ENCODE measurements at regions not wholly inside any gene's neighbourhood (a gene's known extent, or its start where the extent isn't known, plus 50 kb on each side); places are given as distances from the start of the nearest gene placed in this dataset.

- no peak for DNase-seq (ENCODE audit: low read depth in 1 of 2, low spot score in 1 of 2)
- in situ Hi-C loops (cut with HindIII; ENCODE audit: low pct_unique_long_range_greater_than_20kb, low sequenced_read_pairs) = no loop called here
- no peak for TF ChIP-seq JUND (IDR thresholded peaks at IDR 0.05; ENCODE audit: low read depth)
Observed at GRCh38 chr5:12743582-12743981, 839.3 kb upstream of the CTNND2 start.

- in situ Hi-C loops (cut with HindIII; ENCODE audit: low pct_unique_long_range_greater_than_20kb, low sequenced_read_pairs) = no loop called here
- DNase-seq (ENCODE audit: low read depth in 1 of 2, low spot score in 1 of 2) = no peak
- TF ChIP-seq JUND (IDR thresholded peaks at IDR 0.05; ENCODE audit: low read depth) = no peak
Observed at GRCh38 chr5:12730354-12730753, 826.1 kb upstream of the CTNND2 start.

- no peak for TF ChIP-seq JUND (IDR thresholded peaks at IDR 0.05; ENCODE audit: low read depth)
- no peak for DNase-seq (ENCODE audit: low read depth in 1 of 2, low spot score in 1 of 2)
- in situ Hi-C loops (cut with HindIII; ENCODE audit: low pct_unique_long_range_greater_than_20kb, low sequenced_read_pairs) = no loop called here
Observed at GRCh38 chr5:12716664-12717063, 812.4 kb upstream of the CTNND2 start.

GRCh38 chr5:12707560-12707959 lies 803.3 kb upstream of the CTNND2 start:
- in situ Hi-C loops (cut with HindIII; ENCODE audit: low pct_unique_long_range_greater_than_20kb, low sequenced_read_pairs) = no loop called here

GRCh38 chr5:12704955-12705354 lies 800.7 kb upstream of the CTNND2 start:
- no peak for DNase-seq (ENCODE audit: low read depth in 1 of 2, low spot score in 1 of 2)
- in situ Hi-C loops (cut with HindIII; ENCODE audit: low pct_unique_long_range_greater_than_20kb, low sequenced_read_pairs) = no loop called here
- no peak for TF ChIP-seq JUND (IDR thresholded peaks at IDR 0.05; ENCODE audit: low read depth)

More at GRCh38 chr5:12707560-12707959, 803.3 kb upstream of the CTNND2 start:
- no peak for DNase-seq (ENCODE audit: low read depth in 1 of 2, low spot score in 1 of 2)
- TF ChIP-seq JUND (IDR thresholded peaks at IDR 0.05; ENCODE audit: low read depth) = no peak

- DNase-seq (ENCODE audit: low read depth in 1 of 2, low spot score in 1 of 2) = no peak
- TF ChIP-seq JUND (IDR thresholded peaks at IDR 0.05; ENCODE audit: low read depth) = no peak
- in situ Hi-C loops (cut with HindIII; ENCODE audit: low pct_unique_long_range_greater_than_20kb, low sequenced_read_pairs) = no loop called here
Observed at GRCh38 chr5:12703254-12703653, 799.0 kb upstream of the CTNND2 start.

GRCh38 chr5:12695651-12696050 lies 791.4 kb upstream of the CTNND2 start:
- no peak for DNase-seq (ENCODE audit: low read depth in 1 of 2, low spot score in 1 of 2)
- TF ChIP-seq JUND (IDR thresholded peaks at IDR 0.05; ENCODE audit: low read depth) = no peak
- in situ Hi-C loops (cut with HindIII; ENCODE audit: low pct_unique_long_range_greater_than_20kb, low sequenced_read_pairs) = no loop called here

- in situ Hi-C loops (cut with HindIII; ENCODE audit: low pct_unique_long_range_greater_than_20kb, low sequenced_read_pairs) = no loop called here
- DNase-seq (ENCODE audit: low read depth in 1 of 2, low spot score in 1 of 2) = peak; percentile 19 to 72
- no peak for TF ChIP-seq JUND (IDR thresholded peaks at IDR 0.05; ENCODE audit: low read depth)
Observed at GRCh38 chr5:12691330-12691729, 787.1 kb upstream of the CTNND2 start.

GRCh38 chr5:12690361-12690760 lies 786.1 kb upstream of the CTNND2 start:
- no peak for TF ChIP-seq JUND (IDR thresholded peaks at IDR 0.05; ENCODE audit: low read depth)
- no peak for DNase-seq (ENCODE audit: low read depth in 1 of 2, low spot score in 1 of 2)
- in situ Hi-C loops (cut with HindIII; ENCODE audit: low pct_unique_long_range_greater_than_20kb, low sequenced_read_pairs) = no loop called here

- DNase-seq (ENCODE audit: low read depth in 1 of 2, low spot score in 1 of 2) = no peak
- TF ChIP-seq JUND (IDR thresholded peaks at IDR 0.05; ENCODE audit: low read depth) = no peak
- in situ Hi-C loops (cut with HindIII; ENCODE audit: low pct_unique_long_range_greater_than_20kb, low sequenced_read_pairs) = no loop called here
Observed at GRCh38 chr5:12683249-12683648, 779.0 kb upstream of the CTNND2 start.

GRCh38 chr5:12679731-12680130 lies 775.5 kb upstream of the CTNND2 start:
- no peak for DNase-seq (ENCODE audit: low read depth in 1 of 2, low spot score in 1 of 2)
- TF ChIP-seq JUND (IDR thresholded peaks at IDR 0.05; ENCODE audit: low read depth) = no peak
- in situ Hi-C loops (cut with HindIII; ENCODE audit: low pct_unique_long_range_greater_than_20kb, low sequenced_read_pairs) = no loop called here

GRCh38 chr5:12675959-12676358 lies 771.7 kb upstream of the CTNND2 start:
- no peak for TF ChIP-seq JUND (IDR thresholded peaks at IDR 0.05; ENCODE audit: low read depth)
- no peak for DNase-seq (ENCODE audit: low read depth in 1 of 2, low spot score in 1 of 2)
- in situ Hi-C loops (cut with HindIII; ENCODE audit: low pct_unique_long_range_greater_than_20kb, low sequenced_read_pairs) = no loop called here

- TF ChIP-seq JUND (IDR thresholded peaks at IDR 0.05; ENCODE audit: low read depth) = no peak
- DNase-seq (ENCODE audit: low read depth in 1 of 2, low spot score in 1 of 2) = no peak
- in situ Hi-C loops (cut with HindIII; ENCODE audit: low pct_unique_long_range_greater_than_20kb, low sequenced_read_pairs) = no loop called here
Observed at GRCh38 chr5:12672141-12672540, 767.9 kb upstream of the CTNND2 start.

GRCh38 chr5:12669326-12669725 lies 765.1 kb upstream of the CTNND2 start:
- TF ChIP-seq JUND (IDR thresholded peaks at IDR 0.05; ENCODE audit: low read depth) = no peak
- DNase-seq (ENCODE audit: low read depth in 1 of 2, low spot score in 1 of 2) = no peak
- in situ Hi-C loops (cut with HindIII; ENCODE audit: low pct_unique_long_range_greater_than_20kb, low sequenced_read_pairs) = no loop called here

Measured in T47D (cell line).